RPMI7951 (cell line): ENCODE measurements at regions not wholly inside any gene's neighbourhood (a gene's known extent, or its start where the extent isn't known, plus 50 kb on each side); places are given as distances from the start of the nearest gene placed in this dataset.

ENCODE experiments used
- DNase-seq: peaks from one replicate; pipeline ENCODE4 v3.0.0-alpha.2; 2012; ENCODE audit warnings: low read depth

GRCh38 chr2:15082105-15083058, 449.9 kb downstream of the LRATD1 start:
- DNase-seq = no peak

DNA sequence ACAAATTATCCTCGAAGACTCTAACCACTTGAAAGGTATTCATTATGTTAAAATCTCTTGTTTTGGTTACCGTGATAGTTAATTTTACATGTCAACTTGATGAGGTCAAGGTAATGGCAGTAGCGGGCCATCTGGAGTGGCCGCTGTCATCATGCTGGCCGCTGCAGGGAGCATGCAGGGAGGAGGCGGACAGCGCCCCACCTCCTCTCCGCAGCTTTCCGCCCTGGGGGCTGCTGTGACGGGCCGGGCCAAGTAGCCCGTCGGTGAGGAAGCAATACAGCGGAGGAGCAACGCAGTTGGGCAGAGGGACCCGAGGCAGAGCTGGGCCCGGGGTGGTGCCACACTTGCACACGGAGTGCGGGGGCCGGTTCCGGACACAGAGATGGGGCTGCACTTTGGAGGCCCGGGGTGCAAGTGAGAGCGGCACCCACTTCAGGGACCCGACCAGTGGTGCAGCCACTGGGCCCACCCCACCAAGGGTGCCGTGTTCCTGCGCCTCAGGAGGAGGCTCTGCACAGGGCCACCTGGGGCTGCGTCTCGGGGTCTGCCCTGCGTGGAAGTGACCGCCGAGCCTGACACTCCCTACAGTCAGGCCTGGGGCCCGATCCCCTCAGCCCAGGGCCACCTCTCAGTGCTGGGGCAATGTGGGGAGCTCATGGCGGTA, 452.4 kb downstream of the LRATD1 start:
- DNase-seq = no peak

DNA sequence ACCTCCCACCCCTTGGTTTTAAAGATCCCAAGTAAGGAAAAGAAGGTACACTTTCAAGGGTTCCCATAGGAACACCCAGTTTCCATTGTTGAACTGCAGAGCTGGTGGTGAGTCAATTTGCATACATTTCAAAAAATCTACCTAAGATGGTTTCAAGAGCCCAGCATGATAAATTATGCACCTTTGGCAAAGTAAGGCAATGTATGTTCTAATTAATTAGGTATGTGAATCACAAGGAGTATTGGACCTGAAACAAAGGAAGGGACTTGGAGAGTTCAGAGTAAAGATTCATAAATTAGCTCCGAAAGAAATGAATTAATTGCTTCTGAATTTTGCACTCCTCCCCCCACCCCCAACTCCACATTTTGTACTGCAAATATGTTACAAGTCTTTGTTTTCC, 459.7 kb downstream of the LRATD1 start:
- no peak for DNase-seq

GRCh38 chr2:15092691-15093090, 460.2 kb downstream of the LRATD1 start:
- no peak for DNase-seq

GRCh38 chr2:15094161-15094560, 461.6 kb downstream of the LRATD1 start:
- DNase-seq = no peak

DNA sequence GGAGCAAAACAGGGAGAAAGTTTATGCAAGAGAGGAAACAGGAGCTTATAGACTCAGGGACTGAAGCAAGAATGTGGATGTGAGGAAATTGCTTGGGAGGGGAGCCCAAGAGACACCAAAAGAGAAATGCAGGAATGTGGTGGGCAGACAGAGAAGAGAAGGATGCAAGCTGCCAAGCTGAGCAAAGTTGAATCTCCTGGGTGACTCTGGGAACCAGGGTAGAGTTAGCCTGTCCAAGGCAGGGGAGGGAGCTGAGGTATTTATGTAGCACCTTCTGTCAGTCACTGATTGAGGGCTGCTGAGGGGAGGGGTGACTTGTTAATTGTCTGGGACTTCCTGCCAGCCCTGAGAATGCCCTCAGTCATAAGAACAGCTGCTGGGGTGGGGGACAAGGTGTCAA, 464.3 kb downstream of the NBAS start:
- no peak for DNase-seq

- no peak for DNase-seq
These were observed 454.0 kb downstream of the NBAS start for GRCh38 chr2:15107137-15107536.

DNA sequence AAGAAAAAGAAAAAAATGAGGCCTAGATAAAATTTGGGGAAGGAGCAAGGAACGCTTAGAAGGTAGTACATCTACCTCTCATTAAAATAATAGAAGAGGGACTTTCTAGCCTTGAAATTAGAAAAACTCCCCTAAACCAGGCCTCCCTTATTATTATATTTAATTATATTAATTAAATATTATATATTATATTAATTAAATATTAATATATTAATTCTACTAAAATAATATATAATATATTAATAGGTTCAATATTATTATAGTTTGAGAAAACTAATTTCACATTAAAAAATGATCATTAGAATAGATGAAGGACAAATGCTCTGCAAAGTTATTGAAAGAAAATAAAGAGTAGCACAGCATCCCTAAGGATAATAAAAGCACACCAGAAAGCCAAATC, 449.4 kb downstream of the NBAS start:
- no peak for DNase-seq

DNA sequence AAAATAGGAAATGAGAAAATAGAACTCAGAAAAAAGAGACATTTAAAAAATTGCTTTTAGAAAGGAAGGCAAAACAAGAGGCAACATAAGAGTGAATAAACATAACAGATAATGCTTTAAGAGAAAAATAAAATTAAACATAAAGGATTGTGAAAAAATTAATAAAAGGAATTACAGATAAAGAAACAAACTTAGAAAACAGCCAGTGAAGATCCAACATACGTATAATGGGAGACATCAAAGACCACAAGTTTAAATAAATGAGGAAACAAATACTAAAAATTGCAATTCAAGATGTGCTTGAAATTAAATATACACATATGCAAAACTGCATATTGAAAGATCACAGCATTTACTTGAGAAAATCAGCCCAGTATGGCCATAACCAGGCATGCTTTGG, 448.9 kb downstream of the NBAS start:
- DNase-seq = peak; percentile 25

DNA sequence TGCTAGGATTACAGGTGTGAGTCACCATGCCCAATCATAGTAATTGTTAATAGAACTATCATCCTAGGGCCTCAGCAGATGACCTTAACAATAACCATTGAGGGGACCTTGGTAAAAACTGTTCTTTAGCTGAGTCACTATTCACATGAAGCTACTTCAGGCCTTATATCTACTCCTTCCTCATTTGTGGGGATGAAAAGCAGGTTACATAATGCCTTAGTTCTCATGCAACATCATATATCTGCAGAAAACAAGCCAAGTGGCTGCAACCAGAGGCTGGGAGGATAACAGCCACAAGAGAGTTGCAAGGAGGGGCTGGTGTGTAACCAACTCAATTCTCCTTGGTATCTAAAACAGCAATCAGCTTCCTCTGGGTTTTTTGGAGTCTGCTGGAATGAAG, 445.4 kb downstream of the NBAS start:
- DNase-seq = no peak

DNA sequence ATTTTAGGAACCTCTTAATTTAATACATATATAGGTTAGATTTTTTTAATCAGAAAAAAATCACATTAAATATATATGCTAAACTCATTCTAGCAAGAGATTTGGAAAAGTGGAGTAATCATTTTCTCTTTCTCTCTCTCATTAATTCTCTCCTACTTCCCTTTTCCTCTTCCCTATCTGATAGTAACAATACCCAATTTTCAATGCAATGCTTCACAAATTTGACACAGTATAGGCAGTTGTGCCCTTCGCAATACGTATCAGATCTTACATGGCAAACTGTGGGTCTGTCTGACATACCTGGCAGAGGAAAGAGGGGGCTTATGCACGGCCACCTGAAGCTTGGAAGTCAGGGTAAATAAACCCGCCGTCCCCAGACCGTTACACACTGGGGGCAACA, 444.3 kb downstream of the NBAS start:
- no peak for DNase-seq
